CD14-positive monocyte (primary cell): ENCODE measurements at regions not wholly inside any gene's neighbourhood (a gene's known extent, or its start where the extent isn't known, plus 50 kb on each side); places are given as distances from the start of the nearest gene placed in this dataset.
A peak's percentile ranks its signal among the peaks of the same experiment; 100 is the strongest.

Experiments used
- DNase-seq, 3 donors: peaks; one replicate each; pipeline ENCODE4 v3.0.0-alpha.2; 2011 to 2022
- H2AFZ ChIP-seq: 2 replicates; pipeline ENCODE4 v1.6.0; 2012; ENCODE audit warnings: mild to moderate bottlenecking, low read depth, low read length, inconsistent platforms; ENCODE audit not compliant: insufficient read depth, poor library complexity, severe bottlenecking
- H3K27ac ChIP-seq, 2 donors: 1 replicate in 1 of 2; 2 replicates in 1 of 2; pipeline ENCODE4 v1.5.1; 2012 to 2013; ENCODE audit warnings: low read length in 2 of 2, control low read depth in 1 of 2, inconsistent platforms in 1 of 2, low read depth in 1 of 2, mild to moderate bottlenecking in 1 of 2
- H3K27me3 ChIP-seq, 2 donors: one replicate each; pipeline versions ENCODE4 v1.6.0 to v1.6.1; 2011 to 2013; ENCODE audit warnings: low read length in 2 of 2; ENCODE audit not compliant: control insufficient read depth in 2 of 2, insufficient read depth in 2 of 2
- H3K36me3 ChIP-seq, 2 donors: replicated peaks in 1 of 2; 1 replicate in 1 of 2; 2 replicates in 1 of 2; pipeline versions ENCODE4 v1.5.1 to v1.6.1; 2012 to 2013; ENCODE audit warnings: low read length in 2 of 2, control low read depth in 1 of 2, inconsistent platforms in 1 of 2, mild to moderate bottlenecking in 1 of 2; ENCODE audit not compliant: insufficient read depth in 2 of 2, control insufficient read depth in 1 of 2
- H3K4me1 ChIP-seq, 2 donors: 1 replicate in 1 of 2; 2 replicates in 1 of 2; pipeline versions ENCODE4 v1.5.1 to v1.6.1; 2012 to 2013; ENCODE audit warnings: low read length in 2 of 2, control low read depth in 1 of 2, inconsistent platforms in 1 of 2, mild to moderate bottlenecking in 1 of 2, moderate library complexity in 1 of 2; ENCODE audit not compliant: insufficient read depth in 2 of 2, control insufficient read depth in 1 of 2
- H3K4me2 ChIP-seq: replicated peaks from 2 replicates; pipeline ENCODE3; 2012; ENCODE audit warnings: low read length, moderate library complexity, mild to moderate bottlenecking; ENCODE audit not compliant: poor library complexity, severe bottlenecking; ENCODE audit errors: extremely low read depth
- H3K4me3 ChIP-seq, 3 experiments: fragments of 200-600 bp in 1 of 3; sonication (generic) in 1 of 3; replicated peaks in 1 of 3; 1 replicate in 2 of 3; 2 replicates in 1 of 3; pipeline ENCODE4 v1.5.1; 2011 to 2013; ENCODE audit warnings: low read length in 3 of 3, mild to moderate bottlenecking in 3 of 3, control low read depth in 2 of 3, low read depth in 2 of 3, inconsistent platforms in 1 of 3, moderate library complexity in 1 of 3
- H3K79me2 ChIP-seq: 2 replicates; pipeline ENCODE4 v1.6.0; 2012; ENCODE audit warnings: mild to moderate bottlenecking, control low read depth, inconsistent platforms, low read length, moderate library complexity; ENCODE audit not compliant: insufficient read depth
- H3K9ac ChIP-seq: 2 replicates; pipeline ENCODE4 v1.6.0; 2017; ENCODE audit warnings: low read length, mild to moderate bottlenecking; ENCODE audit not compliant: insufficient read depth, poor library complexity, severe bottlenecking
- H3K9me3 ChIP-seq, 2 donors: replicated peaks in 1 of 2; 1 replicate in 1 of 2; 2 replicates in 1 of 2; pipeline versions ENCODE4 v1.5.1 to v1.6.1; 2012 to 2013; ENCODE audit warnings: low read length in 2 of 2, control low read depth in 1 of 2; ENCODE audit not compliant: control insufficient read depth in 1 of 2, insufficient read depth in 1 of 2
- H4K20me1 ChIP-seq: 2 replicates; pipeline ENCODE4 v1.6.0; 2012; ENCODE audit warnings: mild to moderate bottlenecking, low read length, control low read depth, moderate library complexity; ENCODE audit not compliant: insufficient read depth
- H3K27ac Mint-ChIP-seq, 7 donors: one replicate each; pipeline ENCODE4 v1.8.0; 2020; ENCODE audit warnings: mild to moderate bottlenecking in 7 of 7, mixed read lengths in 7 of 7, moderate library complexity in 6 of 7, inconsistent platforms in 2 of 7
- H3K27me3 Mint-ChIP-seq, 3 donors: one replicate each; pipeline ENCODE4 v1.8.0; 2021 to 2022; ENCODE audit warnings: low read depth in 3 of 3, mild to moderate bottlenecking in 3 of 3, mixed read lengths in 3 of 3, moderate library complexity in 3 of 3, inconsistent platforms in 1 of 3
- H3K36me3 Mint-ChIP-seq, 2 donors: one replicate each; pipeline ENCODE4 v1.8.0; 2020; ENCODE audit warnings: mixed read lengths in 2 of 2, inconsistent platforms in 1 of 2, mild to moderate bottlenecking in 1 of 2
- H3K4me1 Mint-ChIP-seq: one replicate; pipeline ENCODE4 v1.8.0; 2020; ENCODE audit warnings: mild to moderate bottlenecking, mixed read lengths
- H3K4me3 Mint-ChIP-seq, 2 donors: one replicate each; pipeline ENCODE4 v1.8.0; 2020; ENCODE audit warnings: mild to moderate bottlenecking in 2 of 2, mixed read lengths in 2 of 2, moderate library complexity in 1 of 2
- H3K9me3 Mint-ChIP-seq, 7 donors: one replicate each; pipeline ENCODE4 v1.8.0; 2020 to 2022; ENCODE audit warnings: mixed read lengths in 7 of 7, mild to moderate bottlenecking in 6 of 7, moderate library complexity in 6 of 7, inconsistent platforms in 2 of 7
- CTCF ChIP-seq: fragments of 200-600 bp; IDR thresholded peaks from one replicate; pipeline ENCODE4 v1.8.0; 2022; ENCODE audit warnings: antibody characterized with exemption, mild to moderate bottlenecking
- WGBS: methylation state at CpG from one replicate; pipeline ENCODE4 v1.1.5; 2013; ENCODE audit warnings: missing lambda C conversion rate; ENCODE audit not compliant: insufficient coverage; 5-methylcytosine and 5-hydroxymethylcytosine counted together
- intact Hi-C, 2 donors: fragments of 100-400 bp; cut with micrococcal nuclease; formaldehyde crosslinking; loops; one replicate each; pipeline versions ENCODE4 v1.15.0 to v1.15.1; 2023

DNA sequence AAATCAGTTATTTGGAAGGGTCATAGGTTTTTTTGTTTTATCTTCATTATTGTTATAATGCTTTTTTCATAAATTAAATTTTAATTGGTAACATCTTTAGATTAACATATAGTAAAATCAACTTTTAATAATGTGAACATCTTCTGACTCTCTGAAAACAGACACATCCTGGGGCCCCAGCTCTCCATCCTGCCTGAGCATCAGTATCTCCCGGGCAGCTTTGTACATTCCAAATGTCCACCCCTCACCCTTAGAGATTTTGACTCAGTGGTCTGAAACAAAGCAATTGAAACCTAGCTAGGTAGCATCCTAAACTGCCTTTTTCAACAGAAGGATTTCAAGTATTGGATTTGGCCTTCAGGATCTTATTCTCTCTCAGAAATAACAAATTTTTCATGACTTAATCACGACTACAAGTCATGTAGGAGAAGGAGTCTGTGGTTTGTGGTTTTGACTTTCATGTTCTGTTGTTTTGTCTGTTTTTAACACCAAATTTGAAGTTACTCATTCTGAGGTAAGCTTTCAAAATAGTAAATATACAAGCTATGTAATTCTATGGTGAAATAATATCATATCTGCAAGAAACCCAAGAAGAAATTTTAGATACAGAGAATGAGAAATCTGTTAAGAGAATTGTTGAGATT lies 147.3 kb upstream of the UBE2E2 start:
- Histone ChIP-seq H3K9me3 (no peaks in the 10 kb centered on the region), H3K4me1 (no peaks in the 10 kb centered on the region), H3K27me3 (no peaks in the 10 kb centered on the region), H4K20me1 (no peaks in the 10 kb centered on the region), H3K9ac (no peak overlapping the region), H3K79me2 (no peaks in the 10 kb centered on the region), H2AFZ (no peak overlapping the region), H3K4me3 (no peak overlapping the region), H3K27ac (no peak overlapping the region), H3K36me3 (no peaks in the 10 kb centered on the region), H3K4me2 (no peak overlapping the region)
- Mint-ChIP-seq H3K36me3 (no peaks in the 10 kb centered on the region), H3K9me3 (peaks cover 0 to 20% (median 3%) of the 10 kb centered on the region in 7 donors), H3K27me3 (peaks cover 0 to 3% (median 0%) of the 10 kb centered on the region in 3 donors), H3K27ac (no peak overlapping the region), H3K4me3 (no peak overlapping the region), H3K4me1 (peaks cover 4% of the 10 kb centered on the region)
- intact Hi-C loops: no loop called here
- no peak for DNase-seq
- TF ChIP-seq CTCF: no peak
- WGBS: 80% methylated on average over 1 of the region's 2 CpGs

- no peaks in the 10 kb centered on the region for H3K27me3 Mint-ChIP-seq
- peak overlapping the region in 1 of 7 donors; percentile 8 for H3K27ac Mint-ChIP-seq
- no peak overlapping the region for H3K4me2 ChIP-seq
- H3K9me3 ChIP-seq: no peaks in the 10 kb centered on the region
- peaks cover 6% of the 10 kb centered on the region for H3K4me1 Mint-ChIP-seq
- no peaks in the 10 kb centered on the region for H3K36me3 ChIP-seq
- H3K4me1 ChIP-seq: peaks cover 1 to 2% of the 10 kb centered on the region in 2 donors
- no peak overlapping the region for H3K9ac ChIP-seq
- H3K4me3 Mint-ChIP-seq: no peak overlapping the region
- no peak overlapping the region for H3K27ac ChIP-seq
- H3K36me3 Mint-ChIP-seq: no peaks in the 10 kb centered on the region
- intact Hi-C loops: no loop called here
- no peak for TF ChIP-seq CTCF
- no peak overlapping the region for H2AFZ ChIP-seq
- H4K20me1 ChIP-seq: no peaks in the 10 kb centered on the region
- 100% methylated on average over 1 of the region's 1 CpG for WGBS
- no peak overlapping the region for H3K4me3 ChIP-seq
- H3K79me2 ChIP-seq: no peaks in the 10 kb centered on the region
- no peak for DNase-seq
- no peaks in the 10 kb centered on the region for H3K27me3 ChIP-seq
- peaks cover 0 to 19% (median 3%) of the 10 kb centered on the region in 7 donors for H3K9me3 Mint-ChIP-seq
These were observed 140.5 kb upstream of the UBE2E2 start for GRCh38 chr3:23062582-23062981.
